D721Med (cell line): ENCODE measurements at regions not wholly inside any gene's neighbourhood (a gene's known extent, or its start where the extent isn't known, plus 50 kb on each side); places are given as distances from the start of the nearest gene placed in this dataset.

Source experiments
- DNase-seq: peaks from one replicate; pipeline ENCODE4 v3.0.0; 2011; ENCODE audit warnings: low spot score; ENCODE audit not compliant: insufficient read length
- FAIRE-seq: peaks from 2 replicates; lab custom pipeline; 2011; peaks lifted over from hg19 to GRCh38; lab: Jason Lieb, UNC
- CTCF ChIP-seq: IDR thresholded peaks from 2 replicates; pipeline ENCODE4 v1.5.1; 2012; ENCODE audit warnings: mild to moderate bottlenecking, control low read depth; ENCODE audit not compliant: insufficient read depth; ENCODE audit errors: missing control alignments

DNA sequence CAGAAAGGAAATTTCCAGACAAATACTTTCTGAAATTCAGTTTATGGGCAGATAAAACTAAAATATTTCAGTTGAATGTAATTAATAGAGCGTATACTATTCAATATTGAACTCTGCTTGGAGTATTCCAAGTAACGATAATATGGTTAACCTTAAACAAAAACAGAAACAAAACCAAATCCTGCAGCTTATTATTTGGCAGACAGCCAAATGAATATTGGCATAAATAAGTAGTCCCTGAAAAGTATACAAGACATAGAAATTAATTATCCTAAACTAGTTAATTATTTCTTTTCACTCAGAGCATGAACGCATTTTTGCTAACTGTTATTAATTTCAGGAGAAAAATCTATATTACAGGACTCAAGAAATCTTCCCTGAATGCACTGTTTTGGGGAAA is 1574.0 kb downstream of the MAT2B start:
- no peak for DNase-seq
- FAIRE-seq: no peak
- TF ChIP-seq CTCF: no peak

DNA sequence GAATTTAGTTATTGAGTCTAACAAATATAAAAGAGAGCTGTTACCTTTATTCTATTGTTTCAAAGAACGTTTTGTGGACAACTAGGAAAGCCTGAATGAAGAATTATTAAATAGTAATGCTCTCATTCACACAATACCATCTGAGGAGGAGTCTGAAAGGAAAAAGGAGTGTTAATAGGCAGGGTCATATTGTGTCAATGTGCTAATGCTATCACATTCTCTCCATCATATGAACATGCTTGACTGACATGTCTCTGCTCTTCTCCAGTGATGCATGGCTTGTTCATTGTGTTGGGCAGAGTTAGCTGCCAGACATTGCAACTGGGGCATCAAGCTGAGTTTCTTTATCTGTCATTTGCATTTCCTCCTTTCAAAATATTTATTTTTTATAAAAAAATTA is 1578.0 kb downstream of the MAT2B start:
- TF ChIP-seq CTCF: no peak
- no peak for DNase-seq
- no peak for FAIRE-seq

DNA sequence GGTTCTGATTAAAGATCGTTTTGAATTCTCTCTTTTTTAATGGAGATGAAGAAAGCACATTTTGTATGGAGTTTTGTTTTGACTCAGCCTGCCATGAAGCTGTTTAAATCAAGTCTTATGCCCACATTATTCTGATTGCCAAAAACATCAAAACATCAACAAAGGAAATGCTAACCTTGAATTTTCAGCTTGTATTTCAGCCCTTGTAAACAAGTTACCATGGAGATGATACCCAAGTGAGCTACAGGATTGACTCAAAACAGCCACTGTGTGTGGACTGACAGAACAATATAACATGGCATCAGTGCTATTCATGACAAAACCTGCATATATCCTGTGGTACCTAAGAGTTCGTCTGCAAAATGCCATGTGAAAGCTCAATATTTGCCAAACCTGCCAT is 1581.0 kb downstream of the MAT2B start:
- TF ChIP-seq CTCF: no peak
- FAIRE-seq: no peak
- DNase-seq: no peak

DNA sequence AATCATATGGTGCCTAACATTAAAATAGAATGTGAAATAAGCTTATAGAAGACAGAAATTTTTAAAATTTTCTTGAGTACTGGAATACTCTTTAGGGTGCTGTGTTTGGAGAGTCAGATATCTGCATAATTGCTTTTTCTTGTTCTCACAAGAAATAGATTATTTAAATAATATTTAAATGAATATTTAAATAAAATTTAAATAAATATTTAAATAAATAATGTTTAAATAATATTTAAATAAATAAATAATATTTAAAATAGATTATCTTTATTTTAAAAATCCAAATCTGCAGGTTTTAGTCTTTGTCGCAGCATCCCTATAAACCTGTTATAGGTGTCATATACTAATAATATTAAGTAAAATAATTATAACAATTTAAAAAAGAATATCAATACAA is 1589.4 kb downstream of the MAT2B start:
- no peak for TF ChIP-seq CTCF
- no peak for FAIRE-seq
- DNase-seq: no peak

- FAIRE-seq (no peak), DNase-seq (no peak)
- TF ChIP-seq CTCF: no peak
Observed at GRCh38 chr5:165101709-165102108, 1596.3 kb downstream of the MAT2B start.

DNA sequence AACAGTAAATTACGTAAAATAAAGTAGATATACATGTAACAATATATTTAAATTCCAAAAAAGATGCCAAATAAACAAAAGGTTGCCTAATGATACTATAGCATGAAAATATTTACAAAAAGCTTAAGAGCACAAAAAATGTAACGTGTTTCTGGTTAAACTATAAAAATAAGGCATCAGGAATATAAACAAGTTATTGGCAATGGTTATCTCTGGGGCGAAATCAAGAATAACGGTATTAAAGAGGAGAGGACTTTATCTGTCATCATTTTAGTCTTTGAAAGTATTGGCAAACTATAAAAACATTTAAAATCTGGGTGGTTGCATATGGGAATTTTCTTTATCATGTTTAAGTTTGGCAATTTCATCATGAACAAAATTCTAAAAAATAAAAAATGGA is 1599.2 kb downstream of the MAT2B start:
- no peak for TF ChIP-seq CTCF
- FAIRE-seq: no peak
- DNase-seq: no peak

- DNase-seq (no peak), FAIRE-seq (no peak)
- TF ChIP-seq CTCF: no peak
Observed at GRCh38 chr5:165108809-165109208, 1603.4 kb downstream of the MAT2B start.
